Loucy (cell line): ENCODE measurements at regions not wholly inside any gene's neighbourhood (a gene's known extent, or its start where the extent isn't known, plus 50 kb on each side); places are given as distances from the start of the nearest gene placed in this dataset.

Experiments
- H2AFZ ChIP-seq: fragments of 200-600 bp; sonication (generic); 2 replicates; pipeline ENCODE4 v1.6.0; 2016; ENCODE audit warnings: antibody characterized with exemption, mild to moderate bottlenecking, low read length, moderate library complexity
- H3F3A ChIP-seq: fragments of 200-600 bp; 2 replicates; pipeline ENCODE4 v1.6.0; 2016; ENCODE audit warnings: antibody characterized with exemption, low read depth, mild to moderate bottlenecking
- H3K27me3 ChIP-seq: fragments of 200-600 bp; sonication (generic); 2 replicates; pipeline ENCODE4 v1.6.1; 2014; ENCODE audit warnings: low read length, mild to moderate bottlenecking; ENCODE audit not compliant: insufficient read depth, poor library complexity, severe bottlenecking
- H3K36me3 ChIP-seq: fragments of 200-600 bp; sonication (generic); 2 replicates; pipeline ENCODE4 v1.6.1; 2016; ENCODE audit warnings: low read length; ENCODE audit not compliant: insufficient read depth
- H3K4me1 ChIP-seq: fragments of 200-600 bp; sonication (generic); 2 replicates; pipeline ENCODE4 v1.5.1; 2014; ENCODE audit warnings: low read length, mild to moderate bottlenecking; ENCODE audit not compliant: insufficient read depth, poor library complexity, severe bottlenecking
- H3K4me2 ChIP-seq: fragments of 200-600 bp; sonication (generic); 2 replicates; pipeline ENCODE4 v1.6.0; 2014; ENCODE audit warnings: antibody characterized with exemption, low read length, low read depth, mild to moderate bottlenecking; ENCODE audit not compliant: poor library complexity, severe bottlenecking
- H3K4me3 ChIP-seq: fragments of 200-600 bp; sonication (generic); 2 replicates; pipeline ENCODE4 v1.5.1; 2014; ENCODE audit warnings: low read length, mild to moderate bottlenecking, mixed read lengths; ENCODE audit not compliant: poor library complexity, severe bottlenecking
- H3K79me2 ChIP-seq: fragments of 200-600 bp; sonication (generic); 2 replicates; pipeline ENCODE4 v1.6.1; 2014; ENCODE audit warnings: low read length; ENCODE audit not compliant: insufficient read depth
- H3K9ac ChIP-seq: fragments of 200-600 bp; sonication (generic); 2 replicates; pipeline ENCODE4 v1.6.0; 2014; ENCODE audit warnings: mild to moderate bottlenecking, low read depth, low read length, moderate library complexity; ENCODE audit not compliant: poor library complexity, severe bottlenecking
- H3K9me2 ChIP-seq: fragments of 200-600 bp; sonication (generic); replicated peaks from 2 replicates; pipeline ENCODE4 v1.6.1; 2016; ENCODE audit warnings: low read depth, low read length, mixed read lengths
- H3K9me3 ChIP-seq: fragments of 200-600 bp; sonication (generic); 2 replicates; pipeline ENCODE4 v1.6.1; 2014; ENCODE audit warnings: mild to moderate bottlenecking, antibody characterized with exemption, low read length, low read depth; ENCODE audit not compliant: insufficient read depth
- H4K20me1 ChIP-seq: fragments of 200-600 bp; sonication (generic); 2 replicates; pipeline ENCODE4 v1.6.0; 2014; ENCODE audit warnings: antibody characterized with exemption, low read length, mild to moderate bottlenecking; ENCODE audit not compliant: insufficient read depth, poor library complexity, severe bottlenecking
- EZH2phosphoT487 ChIP-seq: fragments of 200-600 bp; IDR thresholded peaks from 2 replicates; pipeline ENCODE4 v1.6.1; 2018; ENCODE audit warnings: antibody characterized with exemption, mild to moderate bottlenecking, moderate library complexity, borderline replicate concordance
- TF ChIP-seq, protein P1 (sequence below): fragments of 200-600 bp; sonication (generic); conservative IDR thresholded peaks from 2 replicates; pipeline ENCODE4 v1.5.1; 2014; ENCODE audit warnings: mild to moderate bottlenecking, antibody characterized with exemption, low read length

DNA sequence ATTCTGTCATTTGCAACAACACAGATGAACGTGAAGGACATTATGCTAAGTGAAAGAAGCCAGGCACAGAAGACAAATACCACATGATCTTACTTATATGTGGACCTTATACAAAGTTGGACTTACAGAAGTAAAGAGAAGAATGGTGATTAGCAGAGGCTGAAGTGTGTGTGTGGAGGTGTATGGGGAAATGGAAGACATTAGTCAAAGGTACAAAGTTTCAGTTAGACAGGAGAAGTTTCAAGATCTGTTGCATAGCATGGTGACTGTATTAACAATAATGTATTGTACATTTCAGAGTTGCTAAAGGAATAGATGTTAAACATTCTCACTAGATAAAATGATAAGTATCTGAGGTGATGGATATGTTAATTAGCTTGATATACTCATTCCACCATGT lies 124.4 kb upstream of the ADRA1D start:
- no peaks in the 10 kb centered on the region for H3F3A ChIP-seq
- no peak overlapping the region for H3K4me2 ChIP-seq
- H3K27me3 ChIP-seq: no peaks in the 10 kb centered on the region

GRCh38 chr20:4371623-4372251 lies 122.7 kb upstream of the ADRA1D start:
- Histone ChIP-seq H3K4me3 (no peak overlapping the region), H3K4me2 (no peak overlapping the region), H3K9me2 (no peaks in the 10 kb centered on the region), H3K9ac (no peak overlapping the region), H2AFZ (no peak overlapping the region), H3F3A (no peaks in the 10 kb centered on the region), H3K36me3 (no peaks in the 10 kb centered on the region), H3K4me1 (no peaks in the 10 kb centered on the region), H3K27me3 (no peaks in the 10 kb centered on the region), H3K79me2 (no peaks in the 10 kb centered on the region), H3K9me3 (no peaks in the 10 kb centered on the region), H4K20me1 (no peaks in the 10 kb centered on the region)
- TF ChIP-seq, protein P1, sequence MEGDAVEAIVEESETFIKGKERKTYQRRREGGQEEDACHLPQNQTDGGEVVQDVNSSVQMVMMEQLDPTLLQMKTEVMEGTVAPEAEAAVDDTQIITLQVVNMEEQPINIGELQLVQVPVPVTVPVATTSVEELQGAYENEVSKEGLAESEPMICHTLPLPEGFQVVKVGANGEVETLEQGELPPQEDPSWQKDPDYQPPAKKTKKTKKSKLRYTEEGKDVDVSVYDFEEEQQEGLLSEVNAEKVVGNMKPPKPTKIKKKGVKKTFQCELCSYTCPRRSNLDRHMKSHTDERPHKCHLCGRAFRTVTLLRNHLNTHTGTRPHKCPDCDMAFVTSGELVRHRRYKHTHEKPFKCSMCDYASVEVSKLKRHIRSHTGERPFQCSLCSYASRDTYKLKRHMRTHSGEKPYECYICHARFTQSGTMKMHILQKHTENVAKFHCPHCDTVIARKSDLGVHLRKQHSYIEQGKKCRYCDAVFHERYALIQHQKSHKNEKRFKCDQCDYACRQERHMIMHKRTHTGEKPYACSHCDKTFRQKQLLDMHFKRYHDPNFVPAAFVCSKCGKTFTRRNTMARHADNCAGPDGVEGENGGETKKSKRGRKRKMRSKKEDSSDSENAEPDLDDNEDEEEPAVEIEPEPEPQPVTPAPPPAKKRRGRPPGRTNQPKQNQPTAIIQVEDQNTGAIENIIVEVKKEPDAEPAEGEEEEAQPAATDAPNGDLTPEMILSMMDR: no peak
- TF ChIP-seq EZH2phosphoT487: no peak

More for the DNA sequence above, 124.4 kb upstream of the ADRA1D start:
- H2AFZ ChIP-seq: no peak overlapping the region
- H3K36me3 ChIP-seq: no peaks in the 10 kb centered on the region
- H3K9me3 ChIP-seq: no peaks in the 10 kb centered on the region
- no peaks in the 10 kb centered on the region for H3K4me1 ChIP-seq
- H4K20me1 ChIP-seq: no peaks in the 10 kb centered on the region
- H3K79me2 ChIP-seq: no peaks in the 10 kb centered on the region
- H3K9me2 ChIP-seq: no peaks in the 10 kb centered on the region
- H3K9ac ChIP-seq: no peak overlapping the region
- TF ChIP-seq, protein P1: no peak
- no peak for TF ChIP-seq EZH2phosphoT487
- no peak overlapping the region for H3K4me3 ChIP-seq

- no peaks in the 10 kb centered on the region for H3K79me2 ChIP-seq
- no peaks in the 10 kb centered on the region for H3K9me3 ChIP-seq
- no peaks in the 10 kb centered on the region for H3F3A ChIP-seq
- no peak overlapping the region for H3K9ac ChIP-seq
- no peak for TF ChIP-seq EZH2phosphoT487
- TF ChIP-seq, protein P1: no peak
- no peaks in the 10 kb centered on the region for H3K9me2 ChIP-seq
- no peak overlapping the region for H3K4me2 ChIP-seq
- H2AFZ ChIP-seq: no peak overlapping the region
- H3K4me3 ChIP-seq: no peak overlapping the region
- no peaks in the 10 kb centered on the region for H3K36me3 ChIP-seq
- H4K20me1 ChIP-seq: no peaks in the 10 kb centered on the region
- no peaks in the 10 kb centered on the region for H3K27me3 ChIP-seq
- H3K4me1 ChIP-seq: no peaks in the 10 kb centered on the region
Measured at GRCh38 chr20:4370851-4371250, 121.8 kb upstream of the ADRA1D start.
